GM18517 (cell line): ENCODE measurements at regions not wholly inside any gene's neighbourhood (a gene's known extent, or its start where the extent isn't known, plus 50 kb on each side); places are given as distances from the start of the nearest gene placed in this dataset.
A peak's percentile ranks its signal among the peaks of the same experiment; 100 is the strongest.
"Not testable (repeated sequence)": the region's sequence is repeated elsewhere in the genome, so short reads cannot be mapped to it uniquely, and the experiment has no call there.

Experiments used
- ATAC-seq: cut with Tn5 transposase; IDR thresholded peaks from one replicate; pipeline ENCODE4 v1.9.1; 2021; ENCODE audit warnings: mild to moderate bottlenecking, moderate library complexity; ENCODE audit not compliant: unreplicated experiment

DNA sequence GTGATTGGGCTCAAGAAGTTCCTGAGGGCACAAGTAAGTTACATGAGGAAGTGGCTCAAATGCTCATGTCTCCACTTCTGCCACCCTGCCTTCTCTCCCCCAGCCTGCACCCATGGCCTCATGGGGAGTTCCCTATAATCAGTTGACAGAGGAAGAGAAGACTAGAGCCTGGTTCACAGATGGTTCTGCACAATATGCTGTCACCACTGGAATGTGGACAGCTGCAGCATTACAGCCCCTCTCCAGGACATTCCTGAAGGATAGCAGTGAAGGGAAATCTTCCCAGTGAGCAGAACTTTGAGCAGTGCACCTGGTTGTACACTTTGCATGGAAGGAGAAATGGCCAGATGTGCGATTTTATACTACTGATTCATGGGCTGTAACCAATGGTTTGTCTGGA, 352.3 kb downstream of the C12orf75 start:
- ATAC-seq, result not testable (repeated sequence)

DNA sequence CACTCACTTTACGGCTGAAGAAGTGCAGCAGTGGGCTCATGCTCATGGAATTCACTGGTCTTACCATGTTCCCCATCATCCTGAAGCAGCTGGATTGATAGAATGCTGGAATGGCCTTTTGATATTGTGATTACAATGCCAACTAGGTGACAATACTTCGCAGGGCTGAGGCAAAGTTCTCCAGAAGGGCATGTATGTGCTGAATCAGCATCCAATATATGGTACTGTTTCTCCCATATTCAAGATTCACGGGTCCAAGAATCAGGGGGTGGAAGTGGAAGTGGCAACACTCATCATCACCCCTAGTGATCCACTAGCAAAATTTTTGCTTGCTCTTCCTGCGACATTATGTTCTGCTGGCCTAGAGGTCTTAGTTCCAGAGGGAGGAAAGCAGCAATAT, 353.3 kb downstream of the C12orf75 start:
- not testable (repeated sequence) for ATAC-seq

DNA sequence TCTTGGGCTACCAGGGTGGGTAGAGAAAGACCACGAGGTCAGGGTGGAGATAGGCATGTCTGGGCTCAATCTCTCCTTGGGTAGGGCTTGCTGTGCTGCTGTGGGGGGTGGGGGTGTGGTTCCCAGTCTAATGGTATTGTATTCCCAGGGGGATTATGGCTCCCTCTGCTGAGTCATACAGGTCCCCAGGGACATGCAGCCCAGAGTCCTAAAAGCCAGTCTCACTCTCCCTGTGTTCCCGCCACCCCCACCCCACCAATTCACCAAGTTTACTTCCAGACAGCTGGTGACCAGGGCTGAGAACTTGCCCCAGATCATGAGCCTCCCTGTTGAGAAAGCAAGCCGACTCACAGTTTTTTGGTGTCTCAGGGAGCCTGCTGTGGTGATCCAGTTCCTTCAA, 367.6 kb downstream of the C12orf75 start:
- no peak for ATAC-seq

DNA sequence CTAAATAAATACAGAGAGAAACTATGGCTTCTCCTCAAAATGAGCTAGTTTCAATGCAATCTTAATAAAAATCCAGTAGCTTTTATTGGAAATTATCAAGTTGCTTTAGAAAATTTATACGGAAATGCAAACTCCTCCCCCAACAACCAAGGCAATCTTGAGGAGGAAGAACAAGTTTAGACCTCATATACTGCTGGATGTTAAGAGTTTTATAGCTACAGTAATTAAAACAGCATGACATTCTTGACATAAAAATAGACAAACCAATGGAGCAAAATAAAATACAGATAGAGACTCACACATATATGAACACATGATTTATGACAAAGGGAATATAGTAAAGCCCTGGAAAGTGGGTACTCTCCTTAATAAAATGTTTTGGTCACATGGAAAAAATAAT, 368.7 kb downstream of the C12orf75 start:
- no peak for ATAC-seq

DNA sequence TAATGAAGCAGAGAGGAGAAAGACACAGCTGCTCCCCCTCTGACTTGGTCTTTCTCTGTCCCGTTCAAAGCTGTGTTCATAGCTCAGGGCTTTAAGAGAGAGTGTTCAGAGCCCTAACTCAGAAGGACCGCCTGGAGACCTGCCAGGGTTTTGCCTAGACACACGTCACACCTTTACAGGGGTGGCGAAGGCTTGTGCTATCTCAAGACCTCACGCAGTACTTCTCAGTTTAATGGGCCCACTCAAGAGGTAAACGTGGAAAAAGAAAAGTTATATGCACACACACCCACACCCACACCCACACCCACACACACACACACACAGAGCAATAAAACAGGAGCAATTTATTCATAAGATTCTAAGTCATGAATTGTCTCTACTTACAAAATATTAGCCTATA, 374.3 kb downstream of the C12orf75 start:
- no peak for ATAC-seq

DNA sequence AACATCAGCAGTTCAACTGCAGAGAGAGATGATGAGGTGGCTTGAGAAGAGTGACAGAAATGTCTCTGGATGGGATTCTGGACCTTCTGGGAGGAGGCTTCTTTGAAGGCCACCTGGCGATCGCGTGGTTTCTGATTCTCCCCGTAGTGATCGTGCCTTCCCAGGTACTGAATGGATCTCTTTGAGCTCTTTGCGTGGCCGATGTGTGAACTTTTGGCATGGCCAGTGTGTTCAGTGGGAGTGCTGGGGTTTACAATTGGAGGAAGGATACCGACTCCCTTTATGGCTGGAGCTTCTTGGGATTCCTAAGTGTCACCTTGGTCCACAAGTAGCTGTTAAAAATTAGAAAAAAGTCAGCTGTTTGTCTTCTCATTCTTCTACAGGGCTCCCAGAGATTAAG, 374.7 kb downstream of the C12orf75 start:
- ATAC-seq, result no peak

DNA sequence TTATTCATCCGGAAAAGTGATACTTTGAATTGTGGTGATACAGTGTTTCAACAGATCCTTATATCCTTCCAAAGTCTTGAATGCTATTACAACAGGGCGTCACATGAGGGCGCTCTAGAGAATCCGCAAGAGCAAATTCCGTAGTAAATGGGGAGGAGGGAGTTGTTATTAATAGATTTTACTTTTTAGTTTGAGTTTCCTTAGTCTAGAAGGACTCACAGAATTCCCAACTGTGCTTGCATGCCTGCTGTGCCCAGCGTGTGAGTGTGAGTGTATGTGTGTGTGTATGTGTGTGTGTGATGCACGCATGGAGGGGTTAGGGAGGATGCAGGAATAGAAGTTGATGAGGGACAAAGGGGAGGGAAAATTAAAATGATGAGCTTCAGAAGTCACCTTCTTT, 375.3 kb downstream of the C12orf75 start:
- ATAC-seq, result no peak

DNA sequence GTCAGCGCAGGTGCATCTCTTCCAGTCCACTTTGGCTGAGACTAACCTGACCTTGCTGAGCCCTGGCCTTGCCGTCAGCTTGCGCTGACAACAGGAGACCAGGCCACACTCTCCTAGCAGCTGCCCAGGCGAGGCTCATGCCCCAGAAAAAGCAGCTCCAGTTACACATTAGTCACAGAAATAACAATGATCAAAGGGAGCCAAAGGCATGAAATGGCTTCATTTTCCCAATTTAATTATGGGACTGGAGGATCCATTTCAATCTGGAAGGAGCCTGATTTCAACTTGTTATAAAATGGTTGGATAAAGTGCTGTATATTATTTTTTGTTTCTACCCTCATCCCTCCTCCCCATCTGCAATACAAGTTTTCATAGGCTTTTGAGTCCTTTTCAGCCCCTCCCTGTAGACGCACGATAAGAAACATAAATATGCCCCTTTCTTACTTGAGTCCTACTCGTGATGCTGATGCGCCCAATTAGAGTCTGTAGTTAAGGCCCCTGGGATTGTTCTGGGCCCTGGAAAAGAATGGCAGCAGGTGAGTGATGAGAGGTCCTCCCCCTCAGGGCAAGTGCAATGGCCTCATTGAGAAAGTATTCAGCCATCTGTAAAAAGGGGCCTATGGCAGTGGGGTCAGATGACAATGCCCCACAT, 376.0 kb downstream of the C12orf75 start:
- ATAC-seq, result no peak

DNA sequence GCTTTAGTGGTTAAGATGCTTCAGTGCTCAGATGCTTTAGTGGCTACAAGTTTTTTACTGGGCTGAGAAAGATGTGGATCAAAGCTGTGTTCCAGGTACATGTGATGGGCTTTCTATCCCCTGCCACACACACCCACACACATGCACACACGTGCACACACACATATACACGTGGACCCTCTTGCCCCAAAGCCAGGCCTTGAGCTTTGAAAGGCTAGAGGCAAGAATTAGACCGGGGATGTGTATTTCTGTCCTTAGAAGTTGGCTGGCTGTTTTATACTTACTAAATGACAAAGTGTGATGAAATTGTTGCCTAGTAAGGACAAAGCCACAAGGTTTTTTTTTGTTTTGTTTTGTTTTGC, 376.5 kb downstream of the C12orf75 start:
- no peak for ATAC-seq

DNA sequence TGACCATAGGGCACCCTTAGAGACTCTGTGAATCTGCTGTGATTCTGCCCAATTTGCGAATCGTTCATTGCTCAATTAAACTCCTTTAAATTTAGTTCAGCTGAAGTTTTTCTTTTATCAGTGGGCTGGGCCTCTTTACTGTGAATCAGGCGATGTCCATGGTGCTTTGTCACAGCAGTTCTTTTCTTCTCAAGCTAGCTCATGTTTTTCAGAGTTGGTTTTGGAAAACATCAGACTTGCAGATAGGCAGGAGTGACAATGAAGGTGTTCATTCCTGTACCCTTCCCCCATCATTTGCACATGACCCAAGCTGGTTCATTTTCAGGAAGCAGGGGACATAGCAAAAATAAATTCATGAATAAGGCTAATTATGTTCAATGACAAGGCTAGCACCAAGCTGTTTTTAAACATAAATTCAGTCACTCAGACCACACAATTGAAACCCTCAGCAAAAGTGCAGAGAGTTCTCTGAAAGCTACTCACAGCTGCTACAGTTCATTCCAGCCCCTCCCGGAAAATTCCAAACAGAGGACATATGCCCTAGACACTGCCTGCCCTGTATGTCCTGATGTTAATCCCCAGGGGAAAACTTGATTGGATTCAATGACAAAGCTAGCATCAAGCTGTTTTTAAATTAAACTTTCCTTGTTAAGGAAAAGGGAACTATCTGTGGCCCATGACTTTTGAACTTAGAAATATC, 383.3 kb downstream of the C12orf75 start:
- ATAC-seq, result no peak

DNA sequence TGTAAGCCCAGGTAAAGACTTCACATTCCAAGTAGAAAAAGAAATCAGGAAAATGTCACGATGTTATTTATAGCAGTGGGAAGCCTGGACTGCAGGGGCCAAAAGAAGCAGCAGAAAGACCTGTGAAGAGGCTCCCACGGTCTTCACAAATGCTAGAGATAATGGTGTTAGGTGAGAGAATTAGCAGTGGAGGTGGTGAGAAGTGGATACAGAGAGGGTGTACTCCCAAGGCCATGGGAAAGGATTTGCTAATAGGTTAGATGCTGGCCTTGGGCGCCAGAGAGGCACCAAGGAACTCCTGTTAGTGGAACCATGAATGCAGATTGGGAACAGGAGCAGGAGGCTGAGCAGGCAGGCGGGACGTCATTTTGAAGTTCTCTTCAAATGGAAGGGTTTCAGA, 386.1 kb downstream of the C12orf75 start:
- ATAC-seq, result no peak

DNA sequence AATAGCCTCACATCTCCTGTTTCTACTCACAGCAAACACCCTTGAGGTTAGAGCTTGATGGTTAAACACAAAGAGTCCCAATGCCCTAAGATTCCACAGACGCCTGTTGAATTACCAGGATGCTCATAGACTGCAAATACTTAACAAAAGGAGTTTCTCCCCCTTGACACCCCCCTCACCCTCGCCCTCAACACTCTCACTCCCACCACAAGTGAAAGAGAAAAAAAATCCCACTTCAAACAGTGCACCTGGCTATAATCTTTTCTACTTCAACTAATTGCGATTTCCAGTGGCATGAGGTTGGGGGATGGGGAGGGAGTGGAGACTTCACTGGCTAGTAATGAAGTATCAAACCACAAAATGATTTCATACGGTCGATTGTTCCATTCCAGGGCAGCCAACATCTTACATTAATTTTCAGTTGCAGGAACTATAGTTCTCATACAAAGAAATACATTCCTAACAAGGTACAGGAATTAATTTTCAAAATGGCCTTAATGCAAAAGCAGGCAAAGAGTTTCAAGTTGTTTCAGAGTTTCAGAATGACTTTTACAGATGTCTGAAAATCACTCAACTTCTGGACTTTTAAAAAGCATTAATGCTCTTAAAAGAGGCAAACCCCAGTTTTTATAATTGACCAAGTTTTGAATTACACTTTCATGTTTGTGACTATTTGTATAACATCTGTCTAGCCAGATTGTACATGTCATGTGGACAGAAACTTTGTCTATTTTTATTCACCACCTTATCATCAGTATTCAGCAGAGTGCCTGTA, 390.7 kb downstream of the C12orf75 start:
- ATAC-seq, result peak; percentile 84

DNA sequence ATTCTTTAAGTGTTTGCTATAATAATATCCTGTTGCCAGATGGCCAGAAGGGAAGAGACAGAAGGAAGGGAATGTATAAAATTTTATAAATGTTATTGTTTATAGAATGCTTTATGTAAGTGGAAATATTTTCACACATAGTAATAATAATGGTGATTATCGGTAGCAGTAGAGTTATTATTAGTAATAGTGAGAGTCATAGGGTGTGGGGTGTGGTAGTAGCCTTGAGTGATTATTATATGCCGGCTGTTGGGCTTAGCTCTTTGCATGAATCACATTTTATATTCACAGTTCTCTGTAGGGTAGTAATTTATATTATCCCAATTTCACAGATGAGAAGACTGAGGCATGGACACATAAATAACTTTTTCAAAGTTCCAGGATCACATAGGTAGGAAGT, 391.4 kb downstream of the C12orf75 start:
- ATAC-seq, result no peak

DNA sequence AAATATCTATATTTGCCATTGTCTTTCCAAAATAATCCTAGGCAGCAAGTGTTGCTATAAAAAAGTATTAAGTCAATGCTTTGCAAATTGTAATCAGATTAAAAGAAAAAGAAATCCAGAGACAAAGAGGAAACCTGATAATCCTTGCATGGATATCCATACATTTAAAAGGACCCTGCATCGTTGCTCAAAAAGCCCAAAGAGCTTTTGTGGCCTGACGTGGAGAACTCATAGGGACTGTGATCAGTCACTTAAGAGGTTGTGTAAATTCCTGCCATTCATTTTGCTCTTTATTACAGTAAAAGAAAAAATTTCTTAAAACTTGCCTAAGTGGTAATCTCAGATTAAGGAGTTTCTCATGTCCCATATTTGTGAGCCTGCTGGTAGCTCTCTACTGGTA, 392.6 kb downstream of the C12orf75 start:
- no peak for ATAC-seq

DNA sequence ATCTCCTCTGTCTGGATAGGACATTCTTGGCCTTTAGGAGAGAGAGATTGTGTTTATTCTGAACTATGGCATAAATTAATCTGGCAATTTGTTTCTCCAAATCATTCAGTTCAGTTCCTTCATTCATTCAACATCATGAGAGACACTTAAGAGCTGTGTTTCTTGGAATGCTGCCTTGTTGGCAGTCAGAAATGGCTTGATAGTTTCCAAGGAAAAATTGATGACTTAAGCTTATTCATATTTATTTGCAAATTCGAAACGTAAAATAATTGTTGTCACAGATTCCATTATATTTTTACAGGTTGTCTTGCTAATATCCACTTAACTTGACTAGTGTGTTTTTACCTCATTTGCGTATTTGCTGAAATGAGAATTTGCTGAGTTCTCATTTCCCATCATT, 393.0 kb downstream of the C12orf75 start:
- no peak for ATAC-seq

DNA sequence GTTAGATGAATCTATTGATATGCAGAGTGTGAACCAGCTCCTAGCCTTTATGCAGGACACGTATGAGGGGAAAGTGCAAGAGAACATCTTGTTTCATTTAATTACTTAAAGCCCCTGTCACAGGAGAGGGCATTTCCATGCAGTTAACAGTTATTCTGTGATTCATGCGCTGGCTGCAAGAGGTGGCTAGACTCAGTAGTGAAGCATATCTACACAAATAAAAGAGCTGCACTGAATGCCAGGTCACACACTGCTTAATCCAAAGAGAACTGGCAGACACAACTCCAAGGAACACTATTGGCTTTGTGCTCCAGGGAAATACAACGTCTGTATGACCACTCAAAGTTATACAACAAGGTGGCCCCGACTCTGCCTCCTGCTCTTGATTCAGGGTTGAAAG, 394.1 kb downstream of the C12orf75 start:
- no peak for ATAC-seq

DNA sequence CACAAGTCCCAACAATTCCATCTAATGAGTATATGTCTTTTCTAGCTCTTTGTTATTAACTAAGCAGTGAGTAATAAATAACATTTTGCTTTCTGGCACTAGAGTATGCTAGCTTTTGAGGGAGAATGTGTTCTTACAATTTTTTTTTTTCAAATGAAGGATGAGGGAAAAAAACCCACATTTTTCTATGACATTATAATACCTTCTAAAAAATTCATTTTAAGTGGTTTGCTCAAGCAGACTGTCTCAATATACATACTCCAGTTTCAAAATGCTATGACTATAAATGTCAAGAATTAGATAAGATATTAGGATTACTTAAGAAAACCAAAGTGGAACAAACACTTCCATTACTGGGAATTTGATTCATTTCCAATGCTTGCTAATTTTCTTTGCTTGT, 394.6 kb downstream of the C12orf75 start:
- ATAC-seq, result no peak

DNA sequence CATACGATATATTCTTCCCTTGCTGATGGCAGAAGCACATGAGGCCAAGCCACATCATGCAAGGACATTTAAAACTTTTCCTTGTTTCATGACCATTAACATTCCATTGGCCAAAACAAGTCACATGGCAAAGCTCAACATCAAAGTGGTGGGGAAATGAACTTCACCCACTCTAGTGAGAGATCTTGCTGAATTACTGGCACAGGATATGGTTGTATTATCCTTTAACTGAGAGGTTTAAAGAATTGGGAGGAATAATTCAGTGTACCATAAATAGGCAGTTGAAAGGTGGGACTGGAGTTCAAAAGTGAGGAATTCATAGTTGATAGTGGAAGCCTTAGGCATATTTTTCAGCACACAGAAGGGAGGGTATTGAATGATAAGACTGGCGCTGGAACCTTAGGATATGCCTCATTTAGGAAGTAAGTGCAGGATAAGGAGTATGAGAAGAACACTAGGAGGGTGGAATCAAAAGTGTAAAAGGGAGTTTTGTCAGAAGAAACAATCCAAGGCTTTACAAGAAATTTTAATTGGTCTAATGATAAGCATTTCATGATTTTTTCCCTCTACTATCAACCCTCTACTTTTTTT, 398.8 kb downstream of the C12orf75 start:
- ATAC-seq, result no peak

DNA sequence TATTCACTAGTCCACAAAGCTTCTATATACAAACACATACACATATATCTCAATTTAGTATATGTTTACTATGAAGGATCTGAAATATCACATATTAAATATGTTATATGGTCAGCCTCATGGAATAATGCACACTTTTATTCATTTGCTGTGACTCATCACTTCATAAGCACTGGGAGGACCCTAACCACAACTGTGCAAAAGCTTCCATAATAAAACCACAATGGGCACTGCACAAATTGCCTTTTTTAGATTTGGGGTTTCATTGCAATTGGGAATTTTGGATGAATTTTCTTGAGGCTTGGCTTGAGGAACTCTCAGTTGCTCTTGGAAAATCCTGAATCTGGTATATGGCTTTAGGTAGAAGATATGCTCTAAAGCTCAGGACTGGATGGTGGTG, 399.4 kb downstream of the C12orf75 start:
- no peak for ATAC-seq

DNA sequence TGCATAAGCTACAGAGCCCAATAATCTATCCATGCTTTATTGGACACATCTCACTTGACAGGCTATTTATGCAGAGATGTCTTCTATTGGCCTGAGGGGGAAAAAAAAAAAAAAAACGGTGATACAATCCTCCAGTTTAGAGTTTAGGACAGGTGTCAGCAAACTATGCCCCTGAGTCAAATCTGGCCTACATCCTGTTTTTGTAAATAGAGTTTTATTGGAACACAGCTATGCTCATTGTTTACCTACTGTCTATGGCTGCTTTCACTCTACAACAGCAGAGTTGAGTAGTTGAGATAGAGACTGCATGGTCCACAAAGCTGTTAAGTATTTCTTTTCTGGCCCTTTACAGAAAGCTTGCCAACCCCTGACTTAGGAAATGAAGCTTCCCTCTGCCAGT, 403.1 kb downstream of the C12orf75 start:
- ATAC-seq, result no peak

DNA sequence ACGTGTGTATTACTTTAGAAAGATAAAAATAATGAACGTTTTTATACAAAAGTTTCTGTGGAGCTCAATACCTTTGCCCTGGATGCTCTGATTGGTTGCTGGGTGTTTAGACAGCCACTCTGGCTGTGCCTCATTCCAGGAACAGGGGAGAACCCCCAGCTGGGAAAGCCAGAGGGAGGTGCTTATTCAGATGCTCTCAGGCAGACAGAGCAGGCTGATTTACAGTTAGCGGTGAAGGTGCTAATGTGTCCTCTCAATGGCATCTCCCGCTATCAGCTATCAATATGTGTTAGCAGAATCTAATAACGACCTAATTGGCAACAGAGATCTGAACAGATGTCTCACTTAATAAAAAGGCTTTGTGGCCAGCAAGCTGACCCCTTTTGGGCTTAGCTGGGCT, 402.3 kb downstream of the NUAK1 start:
- ATAC-seq, result no peak

DNA sequence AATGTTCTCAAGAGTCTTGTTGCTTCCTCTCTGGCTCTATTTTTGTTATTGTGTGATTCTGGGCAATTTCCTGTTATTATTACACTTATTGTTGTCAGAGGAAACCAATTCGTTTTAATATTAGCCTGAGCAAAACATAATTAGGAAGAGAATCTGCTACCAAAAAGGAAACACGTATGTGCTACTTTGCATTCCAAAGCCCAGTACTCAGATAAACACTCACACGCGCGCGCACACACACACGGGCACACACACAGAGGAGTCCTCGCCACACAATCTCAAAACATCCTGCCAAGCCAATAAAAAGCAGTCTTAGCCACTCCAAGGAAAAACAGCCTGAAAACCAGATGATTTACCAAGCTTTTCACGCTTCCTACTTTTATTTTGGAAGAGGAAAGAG, 400.7 kb downstream of the NUAK1 start:
- no peak for ATAC-seq
